Testis (tissue), 2 donors: ENCODE measurements at regions not wholly inside any gene's neighbourhood (a gene's known extent, or its start where the extent isn't known, plus 50 kb on each side); places are given as distances from the start of the nearest gene placed in this dataset.

Experiments
- POLR2A ChIP-seq: fragments of 450-650 bp; IDR thresholded peaks from one replicate; pipeline ENCODE4 v1.6.1; 2017; ENCODE audit warnings: antibody characterized with exemption, mild to moderate bottlenecking, moderate library complexity
- TF ChIP-seq, protein P1 (sequence below), 3 experiments: fragments of 450-650 bp in 2 of 3; fragments of 200-600 bp in 1 of 3; sonication (generic) in 1 of 3; IDR thresholded peaks; one replicate each; pipeline ENCODE4 v1.5.1; 2016 to 2019; ENCODE audit warnings: antibody characterized with exemption in 3 of 3, mild to moderate bottlenecking in 2 of 3, moderate library complexity in 1 of 3

DNA sequence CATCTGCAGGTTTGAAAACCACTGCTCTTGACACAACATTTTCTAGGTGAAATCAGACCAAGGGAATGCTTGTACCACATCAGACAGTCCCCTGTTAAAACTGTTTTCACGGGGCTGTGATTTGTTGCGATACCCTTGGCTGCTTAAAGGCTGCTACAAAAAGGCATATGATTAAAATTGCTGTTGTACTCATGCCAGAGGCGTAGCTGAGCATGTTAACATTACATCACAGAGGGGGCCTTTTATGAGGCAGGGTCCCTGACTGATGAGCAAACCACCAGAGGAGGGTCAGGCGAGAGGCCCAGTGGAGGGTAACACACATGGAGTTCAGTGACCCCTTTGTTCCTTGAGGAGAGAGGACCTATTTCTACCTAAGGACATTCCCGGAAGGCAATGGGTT is 70.4 kb upstream of the CDYL start:
- TF ChIP-seq, protein P1, sequence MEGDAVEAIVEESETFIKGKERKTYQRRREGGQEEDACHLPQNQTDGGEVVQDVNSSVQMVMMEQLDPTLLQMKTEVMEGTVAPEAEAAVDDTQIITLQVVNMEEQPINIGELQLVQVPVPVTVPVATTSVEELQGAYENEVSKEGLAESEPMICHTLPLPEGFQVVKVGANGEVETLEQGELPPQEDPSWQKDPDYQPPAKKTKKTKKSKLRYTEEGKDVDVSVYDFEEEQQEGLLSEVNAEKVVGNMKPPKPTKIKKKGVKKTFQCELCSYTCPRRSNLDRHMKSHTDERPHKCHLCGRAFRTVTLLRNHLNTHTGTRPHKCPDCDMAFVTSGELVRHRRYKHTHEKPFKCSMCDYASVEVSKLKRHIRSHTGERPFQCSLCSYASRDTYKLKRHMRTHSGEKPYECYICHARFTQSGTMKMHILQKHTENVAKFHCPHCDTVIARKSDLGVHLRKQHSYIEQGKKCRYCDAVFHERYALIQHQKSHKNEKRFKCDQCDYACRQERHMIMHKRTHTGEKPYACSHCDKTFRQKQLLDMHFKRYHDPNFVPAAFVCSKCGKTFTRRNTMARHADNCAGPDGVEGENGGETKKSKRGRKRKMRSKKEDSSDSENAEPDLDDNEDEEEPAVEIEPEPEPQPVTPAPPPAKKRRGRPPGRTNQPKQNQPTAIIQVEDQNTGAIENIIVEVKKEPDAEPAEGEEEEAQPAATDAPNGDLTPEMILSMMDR (IDR thresholded peaks at IDR 0.05): no peak
- TF ChIP-seq POLR2A: no peak
